AG04449 (cell line): ENCODE measurements at regions not wholly inside any gene's neighbourhood (a gene's known extent, or its start where the extent isn't known, plus 50 kb on each side); places are given as distances from the start of the nearest gene placed in this dataset.
"Not testable (repeated sequence)": the region's sequence is repeated elsewhere in the genome, so short reads cannot be mapped to it uniquely, and the experiment has no call there.

Experiments used
- CTCF ChIA-PET: fragments of 350-600 bp; formaldehyde crosslinking; extraction: SDS; loops from one replicate; lab custom pipeline; 2021; ENCODE audit warnings: antibody characterized with exemption; lab: Yijun Ruan, JAX
- POLR2A ChIA-PET: fragments of 400-600, 350-600 bp; formaldehyde crosslinking; extraction: SDS; loops from one replicate; lab custom pipeline; 2020; ENCODE audit warnings: antibody characterized with exemption, inconsistent platforms; lab: Yijun Ruan, JAX
- DNase-seq: peaks from one replicate; pipeline ENCODE4 v3.0.0-alpha.2; 2010; ENCODE audit warnings: low read depth, low spot score
- H3K4me3 ChIP-seq: 2 replicates; pipeline ENCODE4 v1.5.1; 2011; ENCODE audit warnings: low read depth, mild to moderate bottlenecking, control low read depth, low read length
- CTCF ChIP-seq: IDR thresholded peaks from one replicate; pipeline ENCODE4 v1.5.1; 2011; ENCODE audit warnings: mild to moderate bottlenecking, moderate library complexity, low read length, control low read depth, inconsistent platforms; ENCODE audit not compliant: insufficient read depth; ENCODE audit errors: missing control alignments

- H3K4me3 ChIP-seq = no peak overlapping the region
- ChIA-PET POLR2A (no interaction called here), CTCF (no interaction called here)
- no peak for TF ChIP-seq CTCF
- DNase-seq = no peak
Observed at GRCh38 chr3:164791263-164791662, 287.0 kb downstream of the SI start.

GRCh38 chr3:164784407-164784806 is 293.9 kb downstream of the SI start:
- DNase-seq, POLR2A ChIA-PET, H3K4me3 ChIP-seq, CTCF ChIA-PET: not testable (repeated sequence)

- CTCF ChIA-PET = no interaction called here
- no peak for TF ChIP-seq CTCF
- no peak for DNase-seq
- POLR2A ChIA-PET = no interaction called here
- no peak overlapping the region for H3K4me3 ChIP-seq
Observed at GRCh38 chr3:164781755-164782154, 296.5 kb downstream of the SI start.

- ChIA-PET POLR2A (no interaction called here), CTCF (no interaction called here)
- H3K4me3 ChIP-seq = no peak overlapping the region
- no peak for DNase-seq
- no peak for TF ChIP-seq CTCF
Observed at GRCh38 chr3:164779816-164780215, 298.5 kb downstream of the SI start.

- POLR2A ChIA-PET = no interaction called here
- no peak for DNase-seq
- H3K4me3 ChIP-seq = no peak overlapping the region
- TF ChIP-seq CTCF = no peak
- CTCF ChIA-PET = no interaction called here
Observed at GRCh38 chr3:164752812-164753211, 325.5 kb downstream of the SI start.

GRCh38 chr3:164748626-164749025 is 329.7 kb downstream of the SI start:
- no peak for TF ChIP-seq CTCF
- ChIA-PET CTCF (no interaction called here), POLR2A (no interaction called here)
- no peak for DNase-seq
- H3K4me3 ChIP-seq = no peak overlapping the region

GRCh38 chr3:164741869-164742268 is 336.4 kb downstream of the SI start:
- ChIA-PET POLR2A (no interaction called here), CTCF (no interaction called here)
- H3K4me3 ChIP-seq = no peak overlapping the region
- DNase-seq = no peak
- no peak for TF ChIP-seq CTCF
